IMR-90 (cell line): ENCODE measurements at regions not wholly inside any gene's neighbourhood (a gene's known extent, or its start where the extent isn't known, plus 50 kb on each side); places are given as distances from the start of the nearest gene placed in this dataset.

Experiments used
- ATAC-seq: fragments of 200-7000 bp; cut with Tn5 transposase; 2 replicates; pipeline ENCODE4 v1.9.1; 2020; ENCODE audit warnings: low read depth, mild to moderate bottlenecking, moderate library complexity
- BruUV-seq: library from RNA; stranded (reverse); fragments of 400-500 nt; replicated peaks from 2 replicates; lab custom pipeline; 2021; lab: Mats Ljungman, UMichigan
- CTCF ChIA-PET: fragments of 300-600 bp; formaldehyde crosslinking; extraction: SDS; loops from one replicate; lab custom pipeline; 2021; ENCODE audit warnings: antibody characterized with exemption; lab: Yijun Ruan, JAX
- POLR2A ChIA-PET: fragments of 300-600 bp; sonication (Branson Sonifier 250); formaldehyde crosslinking; loops from one replicate; lab custom pipeline; 2022; ENCODE audit warnings: antibody characterized with exemption; ENCODE audit not compliant: unreplicated experiment; lab: Charles Lee
- DNase-seq: peaks from one replicate; pipeline ENCODE4 v3.0.0; 2013
- H2AFZ ChIP-seq: replicated peaks from 2 replicates; pipeline ENCODE3; 2013; ENCODE audit warnings: low read length, mild to moderate bottlenecking; ENCODE audit not compliant: poor library complexity
- H2AK5ac ChIP-seq: 2 replicates; pipeline ENCODE4 v1.6.1; 2013; ENCODE audit warnings: low read depth, low read length, inconsistent platforms
- H2AK9ac ChIP-seq: replicated peaks from 2 replicates; pipeline ENCODE3; 2013; ENCODE audit warnings: mild to moderate bottlenecking, low read depth, low read length, moderate library complexity; ENCODE audit not compliant: poor library complexity
- H2BK120ac ChIP-seq: 2 replicates; pipeline ENCODE4 v1.6.1; 2013; ENCODE audit warnings: low read depth, low read length, inconsistent platforms
- H2BK15ac ChIP-seq: 3 replicates; pipeline ENCODE4 v1.6.1; 2013; ENCODE audit warnings: low read depth, low read length, inconsistent platforms
- H2BK20ac ChIP-seq: 2 replicates; pipeline ENCODE4 v1.6.1; 2013; ENCODE audit warnings: low read depth, mild to moderate bottlenecking, inconsistent platforms, low read length, moderate library complexity
- H2BK5ac ChIP-seq: 2 replicates; pipeline ENCODE4 v1.6.1; 2013; ENCODE audit warnings: mild to moderate bottlenecking, low read depth, low read length, inconsistent platforms; ENCODE audit not compliant: poor library complexity, severe bottlenecking
- H3K14ac ChIP-seq: replicated peaks from 2 replicates; pipeline ENCODE4 v1.6.1; 2013; ENCODE audit warnings: low read depth, low read length, inconsistent platforms
- H3K18ac ChIP-seq: 2 replicates; pipeline ENCODE4 v1.6.1; 2013; ENCODE audit warnings: low read depth, low read length, control low read depth
- H3K23ac ChIP-seq: 2 replicates; pipeline ENCODE4 v1.6.1; 2013; ENCODE audit warnings: low read depth, low read length, inconsistent platforms
- H3K27ac ChIP-seq: 2 replicates; pipeline ENCODE4 v1.5.1; 2013; ENCODE audit warnings: mild to moderate bottlenecking, control low read depth, low read length; ENCODE audit not compliant: insufficient read depth
- H3K27me3 ChIP-seq: 2 replicates; pipeline ENCODE4 v1.6.1; 2013; ENCODE audit warnings: low read length; ENCODE audit not compliant: control insufficient read depth, insufficient read depth
- H3K36me3 ChIP-seq: 2 replicates; pipeline ENCODE4 v1.6.1; 2013; ENCODE audit warnings: low read length, mixed read lengths; ENCODE audit not compliant: control insufficient read depth, insufficient read depth
- H3K4ac ChIP-seq: 2 replicates; pipeline ENCODE4 v1.6.1; 2013; ENCODE audit warnings: low read depth, low read length, inconsistent platforms
- H3K4me1 ChIP-seq: 2 replicates; pipeline ENCODE4 v1.6.1; 2013; ENCODE audit warnings: low read length, mixed read lengths; ENCODE audit not compliant: control insufficient read depth, insufficient read depth
- H3K4me2 ChIP-seq: 2 replicates; pipeline ENCODE4 v1.6.1; 2013; ENCODE audit warnings: low read depth, mild to moderate bottlenecking, control low read depth, low read length, moderate library complexity
- H3K4me3 ChIP-seq: 2 replicates; pipeline ENCODE4 v1.5.1; 2013; ENCODE audit warnings: low read depth, mild to moderate bottlenecking, control low read depth, low read length, moderate library complexity; ENCODE audit not compliant: insufficient read depth
- H3K56ac ChIP-seq: 2 replicates; pipeline ENCODE4 v1.6.1; 2013; ENCODE audit warnings: low read length, inconsistent platforms; ENCODE audit not compliant: insufficient read depth; ENCODE audit errors: extremely low read depth
- H3K79me1 ChIP-seq, 2 experiments: 2 replicates each; pipeline ENCODE4 v1.6.1; 2013; ENCODE audit warnings: low read length in 2 of 2, inconsistent platforms in 1 of 2, low read depth in 1 of 2
- H3K9ac ChIP-seq: 2 replicates; pipeline ENCODE4 v1.6.1; 2013; ENCODE audit warnings: low read depth, low read length, control low read depth
- H3K9me1 ChIP-seq: 2 replicates; pipeline ENCODE4 v1.6.1; 2013; ENCODE audit warnings: low read length, inconsistent platforms; ENCODE audit not compliant: insufficient read depth
- H3K9me3 ChIP-seq: 2 replicates; pipeline ENCODE4 v1.6.1; 2013; ENCODE audit warnings: low read length; ENCODE audit not compliant: control insufficient read depth, insufficient read depth
- H4K20me1 ChIP-seq: 2 replicates; pipeline ENCODE4 v1.6.1; 2013; ENCODE audit warnings: low read length, inconsistent platforms; ENCODE audit not compliant: insufficient read depth
- H4K5ac ChIP-seq: 2 replicates; pipeline ENCODE4 v1.6.1; 2013; ENCODE audit warnings: mild to moderate bottlenecking, low read depth, low read length, control low read depth
- H4K8ac ChIP-seq, 2 experiments: 2 replicates each; pipeline ENCODE4 v1.6.1; 2013; ENCODE audit warnings: low read depth in 2 of 2, low read length in 2 of 2, control low read depth in 1 of 2, inconsistent platforms in 1 of 2
- H4K91ac ChIP-seq: 2 replicates; pipeline ENCODE4 v1.6.1; 2013; ENCODE audit warnings: low read depth, low read length, inconsistent platforms; ENCODE audit not compliant: insufficient read depth
- BHLHE40 ChIP-seq: fragments of 150-350 bp; IDR thresholded peaks from 2 replicates; pipeline ENCODE4 v1.6.1; 2016; ENCODE audit warnings: mild to moderate bottlenecking, low read depth, low read length
- CEBPB ChIP-seq: IDR thresholded peaks from 2 replicates; pipeline ENCODE4 v1.6.1; 2012; ENCODE audit warnings: low read depth, low read length, improper control_type of control experiment
- CHD1 ChIP-seq: IDR thresholded peaks from 2 replicates; pipeline ENCODE4 v1.6.1; 2012; ENCODE audit warnings: low read depth, low read length, improper control_type of control experiment
- CTCF ChIP-seq: conservative IDR thresholded peaks from 2 replicates; pipeline ENCODE4 v1.5.1; 2012; ENCODE audit warnings: mild to moderate bottlenecking, low read depth, low read length, improper control_type of control experiment
- FOS ChIP-seq: fragments of 150-350 bp; IDR thresholded peaks from 2 replicates; pipeline ENCODE4 v1.6.1; 2016; ENCODE audit warnings: low read depth, low read length
- MAFK ChIP-seq: IDR thresholded peaks from 2 replicates; pipeline ENCODE4 v1.6.1; 2012; ENCODE audit warnings: low read depth, low read length, improper control_type of control experiment
- MAZ ChIP-seq: IDR thresholded peaks from 2 replicates; pipeline ENCODE4 v1.6.1; 2012; ENCODE audit warnings: low read depth, mild to moderate bottlenecking, low read length, improper control_type of control experiment, moderate library complexity, borderline replicate concordance
- MXI1 ChIP-seq: IDR thresholded peaks from 2 replicates; pipeline ENCODE4 v1.6.1; 2012; ENCODE audit warnings: low read depth, mild to moderate bottlenecking, low read length, moderate library complexity, borderline replicate concordance
- NFE2L2 ChIP-seq: fragments of 150-350 bp; IDR thresholded peaks from 2 replicates; pipeline ENCODE4 v1.6.1; 2016; ENCODE audit warnings: low read depth, mild to moderate bottlenecking, low read length
- POLR2A ChIP-seq: IDR thresholded peaks from 2 replicates; pipeline ENCODE4 v1.6.1; 2012; ENCODE audit warnings: mild to moderate bottlenecking, low read depth, low read length
- RAD21 ChIP-seq: IDR thresholded peaks from 2 replicates; pipeline ENCODE4 v1.6.1; 2012; ENCODE audit warnings: low read length, improper control_type of control experiment
- RCOR1 ChIP-seq: IDR thresholded peaks from 2 replicates; pipeline ENCODE4 v1.6.1; 2012; ENCODE audit warnings: mild to moderate bottlenecking, low read length, improper control_type of control experiment; ENCODE audit not compliant: insufficient replicate concordance
- SMC3 ChIP-seq: fragments of 150-350 bp; IDR thresholded peaks from 2 replicates; pipeline ENCODE4 v1.6.1; 2016; ENCODE audit warnings: low read depth, mild to moderate bottlenecking, antibody characterized with exemption, low read length, moderate library complexity
- USF2 ChIP-seq: fragments of 150-350 bp; IDR thresholded peaks from 2 replicates; pipeline ENCODE4 v1.6.1; 2017; ENCODE audit warnings: mild to moderate bottlenecking, antibody characterized with exemption, low read length, low read depth
- WGBS, 2 experiments: methylation state at CpG; one replicate each; pipeline versions ENCODE4 v1.1.5 to v1.1.7; 2013; ENCODE audit warnings: missing lambda C conversion rate in 2 of 2; ENCODE audit not compliant: insufficient read length in 1 of 2; ENCODE audit errors: extremely low coverage in 2 of 2; 5-methylcytosine and 5-hydroxymethylcytosine counted together
- dilution Hi-C: fragments of 300-500 bp; cut with HindIII; formaldehyde crosslinking; loops from one replicate; pipeline ENCODE4 v1.14.3; 2018; ENCODE audit warnings: low sequenced_read_pairs; ENCODE audit not compliant: unreplicated experiment
- in situ Hi-C: fragments of 300-500 bp; cut with MboI; formaldehyde crosslinking; loops from 3 replicates; pipeline ENCODE4 v1.14.3; 2019; ENCODE audit warnings: low sequenced_read_pairs, inconsistent platforms, mixed read lengths
- intact Hi-C: fragments of 100-400 bp; cut with micrococcal nuclease; formaldehyde crosslinking; loops from 2 replicates; pipeline ENCODE4 v1.10.0; 2022

DNA sequence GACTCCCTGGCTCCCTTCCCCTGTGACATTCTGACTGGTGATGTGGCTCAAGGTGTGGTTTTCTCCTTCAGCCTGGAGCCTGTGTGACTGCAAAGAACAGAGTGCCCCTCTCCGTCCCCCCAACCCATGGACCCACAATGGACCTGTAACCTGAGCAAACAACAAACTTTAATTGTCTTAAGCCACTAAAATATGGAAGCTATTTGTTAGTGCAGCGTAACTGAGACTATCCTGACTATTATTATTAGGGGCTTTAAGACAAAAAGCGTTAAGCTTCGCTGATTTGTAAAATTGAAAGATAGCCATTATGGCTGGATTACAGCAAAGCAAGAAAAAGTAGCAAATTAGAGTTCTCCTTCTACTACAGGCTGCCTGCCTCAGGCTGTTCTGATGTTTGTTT is 426.9 kb downstream of the STK39 start:
- Histone ChIP-seq H4K5ac (no peak overlapping the region), H3K27ac (no peak overlapping the region), H3K36me3 (no peaks in the 10 kb centered on the region), H2BK5ac (no peak overlapping the region), H2BK120ac (no peak overlapping the region), H3K4me2 (no peak overlapping the region), H2BK15ac (no peak overlapping the region), H2AK5ac (no peak overlapping the region), H3K4ac (no peak overlapping the region), H3K27me3 (no peaks in the 10 kb centered on the region), H3K9ac (no peak overlapping the region), H4K8ac (no peak overlapping the region), H3K14ac (no peak overlapping the region), H2AK9ac (no peak overlapping the region), H4K20me1 (no peaks in the 10 kb centered on the region), H3K56ac (no peak overlapping the region), H2BK20ac (no peak overlapping the region), H3K9me1 (no peaks in the 10 kb centered on the region), H3K18ac (no peak overlapping the region), H4K91ac (no peak overlapping the region), H3K23ac (no peak overlapping the region), H3K9me3 (no peaks in the 10 kb centered on the region), H3K79me1 (no peaks in the 10 kb centered on the region), H2AFZ (no peak overlapping the region), H3K4me1 (no peaks in the 10 kb centered on the region), H3K4me3 (no peak overlapping the region)
- dilution Hi-C loops (no loop called here), intact Hi-C loops (no loop called here), in situ Hi-C loops (no loop called here)
- ATAC-seq (no peak), DNase-seq (no peak)
- TF ChIP-seq CTCF = no peak
- TF ChIP-seq USF2 = no peak
- no peak for TF ChIP-seq MAFK
- no peak for TF ChIP-seq CHD1
- no peak for TF ChIP-seq NFE2L2
- TF ChIP-seq POLR2A = no peak
- TF ChIP-seq CEBPB = no peak
- no peak for TF ChIP-seq SMC3
- no peak for TF ChIP-seq BHLHE40
- TF ChIP-seq MAZ = no peak
- TF ChIP-seq FOS = no peak
- no peak for TF ChIP-seq RAD21
- no peak for TF ChIP-seq MXI1
- TF ChIP-seq RCOR1 = no peak
- CTCF ChIA-PET = interaction anchor here (0.7 kb wide), 1 partner anchor 297 kb away, joined by 3 read pairs; no protein-coding TSS in a partner anchor
- WGBS, 2 experiments = no CpG with 5 or more reads among the region's 4 CpGs
- no TSS peak for BruUV-seq
- POLR2A ChIA-PET = no interaction called here
